ENCODE measurements at regions not wholly inside any gene's neighbourhood (a gene's known extent, or its start where the extent isn't known, plus 50 kb on each side); places are given as distances from the start of the nearest gene placed in this dataset.

GRCh38 chr4:59881632-59882031, 1318.5 kb upstream of the ADGRL3 start:
- no peak for DNase-seq

DNA sequence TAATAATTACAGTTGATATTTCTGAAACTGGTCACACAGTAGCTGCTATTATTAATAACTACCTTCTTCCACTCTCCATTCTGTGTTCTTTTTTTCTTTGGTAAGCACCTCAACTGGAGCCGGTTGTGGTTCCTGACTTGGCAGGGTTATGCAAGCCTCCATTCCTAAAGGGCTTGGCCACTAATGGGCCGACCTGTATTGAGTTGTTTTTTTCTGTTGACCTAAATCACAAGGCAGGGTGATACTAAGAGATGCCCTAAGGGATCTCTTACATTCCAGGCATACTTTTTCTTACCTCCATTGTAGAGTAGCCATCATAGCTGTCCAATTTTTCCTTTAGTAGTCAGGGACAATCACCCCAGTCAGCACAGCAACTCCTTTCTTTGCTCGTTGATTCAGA, 1295.8 kb upstream of the ADGRL3 start:
- DNase-seq, result no peak

GRCh38 chr4:59920416-59920815, 1279.7 kb upstream of the ADGRL3 start:
- DNase-seq, result no peak

GRCh38 chr4:59925290-59925689, 1274.8 kb upstream of the ADGRL3 start:
- DNase-seq, result no peak

DNA sequence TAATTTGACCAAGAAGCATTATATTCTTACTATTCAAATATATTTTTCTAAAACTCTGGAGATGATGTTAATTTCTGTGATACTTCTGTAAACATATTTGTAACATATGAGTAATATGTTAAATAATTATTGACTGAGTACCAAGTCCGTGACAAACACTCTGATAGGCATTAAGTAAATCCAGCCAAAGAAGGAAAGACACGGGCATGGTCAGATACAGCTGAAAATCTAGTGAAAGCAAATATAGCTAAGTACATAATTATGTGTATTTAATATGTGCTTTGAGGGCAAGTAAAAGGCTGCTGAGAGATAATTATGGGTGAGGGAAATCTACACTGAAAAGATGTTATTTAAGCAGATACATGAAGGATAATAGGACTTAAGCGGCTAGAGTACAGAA, 1263.6 kb upstream of the ADGRL3 start:
- DNase-seq, result no peak

DNA sequence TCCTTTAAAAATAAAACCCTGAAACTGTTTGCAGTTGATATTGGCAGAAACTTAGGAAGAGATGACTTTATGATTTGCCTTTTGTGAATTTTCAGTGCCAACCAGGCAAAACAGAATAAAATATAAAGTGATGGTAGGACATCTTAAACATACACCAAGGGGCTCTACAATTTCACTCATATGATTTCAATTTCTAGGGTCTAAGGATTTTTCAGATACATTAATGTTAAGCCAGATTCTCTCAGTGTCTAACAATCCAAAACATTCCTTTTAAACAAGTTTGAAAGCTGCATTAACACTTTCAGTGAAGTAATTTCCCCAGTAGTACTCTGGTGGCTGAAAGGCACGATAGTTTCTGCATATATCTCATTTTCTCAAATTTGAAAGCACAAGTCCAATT, 1262.0 kb upstream of the ADGRL3 start:
- DNase-seq, result no peak

DNA sequence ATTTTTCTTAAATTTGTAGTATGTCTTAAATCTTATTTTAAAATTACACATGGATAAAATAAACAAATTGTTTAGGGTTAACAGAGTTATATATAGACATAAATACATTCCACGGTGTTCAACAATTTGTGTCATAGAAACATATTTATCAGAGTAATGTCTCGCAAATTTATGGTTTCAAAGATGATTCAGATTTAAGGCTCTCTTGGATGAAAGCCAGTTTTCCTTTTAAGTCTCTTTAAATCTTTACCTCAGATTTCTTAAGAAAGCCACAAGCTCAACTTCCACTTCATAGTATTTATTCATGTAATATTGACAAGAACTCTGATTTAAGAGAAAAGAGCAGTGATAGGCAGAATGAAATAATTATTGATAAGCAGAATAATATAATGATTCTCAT, 1254.8 kb upstream of the ADGRL3 start:
- no peak for DNase-seq

DNA sequence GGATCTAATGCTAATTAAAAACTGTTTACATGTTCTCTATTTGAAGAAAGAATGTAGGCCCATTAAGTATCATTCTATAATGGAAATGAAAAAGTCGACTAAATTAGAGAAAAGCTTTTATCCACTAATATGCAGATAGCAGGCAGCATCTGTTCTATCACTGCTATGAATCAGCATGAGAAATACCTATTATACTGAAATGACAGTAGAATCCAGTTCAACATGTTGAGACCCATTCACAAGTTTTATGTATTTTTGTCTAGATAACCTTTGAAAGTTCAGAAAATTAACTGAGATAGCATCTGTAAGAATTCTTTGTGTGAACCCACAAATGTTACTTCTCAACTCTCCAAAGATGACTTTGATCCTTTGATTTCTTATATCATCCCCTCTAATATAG, 1254.4 kb upstream of the ADGRL3 start:
- no peak for DNase-seq

GRCh38 chr4:59956366-59956765, 1243.8 kb upstream of the ADGRL3 start:
- DNase-seq, result no peak

- no peak for DNase-seq
These were observed 1240.0 kb upstream of the ADGRL3 start for GRCh38 chr4:59960143-59960542.

DNA sequence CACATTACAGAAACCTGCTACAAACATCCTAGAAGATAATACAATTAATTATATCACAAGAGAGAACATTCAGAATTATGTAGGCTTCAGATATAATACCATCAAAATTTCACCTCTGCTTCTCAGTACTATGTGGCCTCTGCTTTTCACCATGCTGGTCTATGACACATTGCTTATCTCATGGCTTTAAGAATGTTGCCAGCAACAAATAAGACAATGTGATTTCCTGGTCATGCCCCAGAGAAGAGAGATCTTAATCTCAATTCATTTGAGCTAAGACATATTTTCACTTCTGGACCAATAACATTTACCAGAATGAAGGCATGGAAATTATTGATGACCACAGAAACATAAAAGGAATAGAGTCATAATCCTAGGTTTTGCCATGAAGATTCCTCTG, 1233.4 kb upstream of the ADGRL3 start:
- DNase-seq, result no peak

GRCh38 chr4:59968796-59969195, 1231.3 kb upstream of the ADGRL3 start:
- DNase-seq, result no peak

DNA sequence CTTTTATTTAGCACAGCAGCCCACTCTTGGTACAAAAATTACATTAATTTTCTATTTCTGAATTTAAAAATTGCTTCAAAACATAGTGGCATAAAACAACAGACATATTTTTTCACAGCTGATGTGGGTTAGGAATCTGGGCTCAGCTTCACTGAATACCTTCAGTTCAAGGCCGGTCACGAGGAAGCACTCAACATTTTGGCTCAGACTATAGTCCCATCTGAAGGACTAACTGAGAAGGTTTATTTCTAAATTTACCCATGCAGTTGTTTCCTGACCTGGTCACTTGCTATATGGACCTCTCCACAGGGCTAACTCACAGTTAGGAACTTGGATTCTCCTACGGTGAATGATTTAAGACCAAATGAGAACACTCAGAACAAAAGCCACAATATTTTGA, 1230.2 kb upstream of the ADGRL3 start:
- no peak for DNase-seq

GRCh38 chr4:59971952-59972351, 1228.2 kb upstream of the ADGRL3 start:
- DNase-seq, result no peak

GRCh38 chr4:59973492-59973891, 1226.6 kb upstream of the ADGRL3 start:
- DNase-seq, result no peak

- DNase-seq, result no peak
These were observed 1221.1 kb upstream of the ADGRL3 start for GRCh38 chr4:59979061-59979460.

DNA sequence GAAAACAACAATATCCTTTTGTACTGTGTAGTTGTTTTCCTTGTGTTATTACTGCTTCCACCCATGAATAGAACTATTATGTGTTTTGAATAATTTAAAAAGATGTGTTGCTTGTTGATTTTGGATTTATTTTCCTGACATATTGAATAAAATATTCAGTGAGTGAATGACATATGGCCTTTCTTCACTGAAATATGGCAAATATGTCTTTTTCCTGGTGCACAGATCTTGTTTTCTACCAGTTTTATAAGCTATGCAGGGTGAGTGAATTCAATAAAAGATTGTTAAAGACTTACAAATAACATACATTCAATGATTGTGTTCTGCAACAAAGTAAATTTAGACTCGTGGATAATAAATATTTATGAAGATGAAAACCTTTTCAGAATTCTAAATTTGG, 1216.3 kb upstream of the ADGRL3 start:
- no peak for DNase-seq

DNA sequence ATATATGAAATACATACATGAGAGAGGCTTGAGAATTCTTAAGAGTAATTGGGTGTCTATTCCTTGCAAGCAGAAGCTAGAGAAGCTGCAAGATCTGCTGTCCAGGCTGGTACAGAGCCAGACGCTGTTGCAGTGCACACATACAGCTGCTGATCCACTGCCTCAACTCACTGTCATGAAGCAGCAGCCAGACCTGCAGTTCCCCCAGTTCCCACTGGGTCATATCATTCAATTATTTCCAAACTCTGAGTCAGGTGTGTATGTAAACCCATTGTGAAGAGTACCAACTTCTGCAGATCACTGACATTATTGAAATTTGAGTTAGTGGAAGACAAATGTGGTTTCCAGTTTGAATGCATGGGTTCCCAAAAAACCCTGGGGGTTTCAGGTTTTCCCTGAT, 1212.8 kb upstream of the ADGRL3 start:
- DNase-seq, result no peak

GRCh38 chr4:59994118-59994517, 1206.0 kb upstream of the ADGRL3 start:
- no peak for DNase-seq

GRCh38 chr4:60002603-60003337, 1197.4 kb upstream of the ADGRL3 start:
- DNase-seq, result no peak

- DNase-seq, result no peak
These were observed 1186.5 kb upstream of the ADGRL3 start for GRCh38 chr4:60013464-60014184.

- DNase-seq, result no peak
These were observed 1183.2 kb upstream of the ADGRL3 start for GRCh38 chr4:60016971-60017370.

- DNase-seq, result no peak
These were observed 1180.9 kb upstream of the ADGRL3 start for GRCh38 chr4:60019180-60019579.

DNA sequence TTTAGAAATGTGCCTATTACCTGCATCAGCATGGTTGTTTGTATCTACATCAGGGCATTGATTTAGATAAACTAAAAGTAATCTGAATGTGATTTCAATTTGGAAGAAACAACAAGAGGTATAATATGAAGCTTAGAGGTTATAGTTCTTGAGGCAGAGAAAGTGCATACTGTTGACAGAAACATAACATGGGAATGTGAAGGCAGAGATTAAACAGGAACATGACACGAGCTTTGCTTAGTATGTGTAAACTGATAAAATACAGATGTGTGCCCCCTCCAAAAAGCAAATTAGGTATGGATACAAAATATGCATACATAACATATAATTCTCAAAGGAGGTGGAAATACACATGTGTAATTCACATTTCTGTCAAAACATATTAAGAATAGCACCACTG, 1180.2 kb upstream of the ADGRL3 start:
- DNase-seq, result no peak
